Spleen (tissue), 7 donors: ENCODE measurements at regions not wholly inside any gene's neighbourhood (a gene's known extent, or its start where the extent isn't known, plus 50 kb on each side); places are given as distances from the start of the nearest gene placed in this dataset.

Experiments
- POLR2A ChIP-seq, 3 donors: fragments of 450-650 bp; IDR thresholded peaks; one replicate each; pipeline ENCODE4 v1.5.1; 2017; ENCODE audit warnings: antibody characterized with exemption in 3 of 3, mild to moderate bottlenecking in 1 of 3
- POLR2AphosphoS5 ChIP-seq, 3 donors: sonication (generic); formaldehyde crosslinking; IDR thresholded peaks; one replicate each; pipeline ENCODE4 v1.5.1; 2017; ENCODE audit warnings: antibody characterized with exemption in 3 of 3
- TF ChIP-seq, protein P1 (sequence below), 11 experiments: fragments of 200-600 bp in 7 of 11; fragments of 450-650 bp in 4 of 11; sonication (generic) in 4 of 11; IDR thresholded peaks in 8 of 11; conservative IDR thresholded peaks in 3 of 11; 1 replicate in 7 of 11; 2 replicates in 4 of 11; pipeline versions ENCODE4 v1.4.0 to v1.8.0; 2016 to 2021; ENCODE audit warnings: antibody characterized with exemption in 11 of 11, inconsistent platforms in 4 of 11, mild to moderate bottlenecking in 1 of 11
- donor health status: DM: no; HTN: no; CAD: no; lungs with moderate emphysema.
- donor health status: DM: no; HTN: no; CAD: no.
- donor health status: DM: no; HTN: no; CAD: no.

DNA sequence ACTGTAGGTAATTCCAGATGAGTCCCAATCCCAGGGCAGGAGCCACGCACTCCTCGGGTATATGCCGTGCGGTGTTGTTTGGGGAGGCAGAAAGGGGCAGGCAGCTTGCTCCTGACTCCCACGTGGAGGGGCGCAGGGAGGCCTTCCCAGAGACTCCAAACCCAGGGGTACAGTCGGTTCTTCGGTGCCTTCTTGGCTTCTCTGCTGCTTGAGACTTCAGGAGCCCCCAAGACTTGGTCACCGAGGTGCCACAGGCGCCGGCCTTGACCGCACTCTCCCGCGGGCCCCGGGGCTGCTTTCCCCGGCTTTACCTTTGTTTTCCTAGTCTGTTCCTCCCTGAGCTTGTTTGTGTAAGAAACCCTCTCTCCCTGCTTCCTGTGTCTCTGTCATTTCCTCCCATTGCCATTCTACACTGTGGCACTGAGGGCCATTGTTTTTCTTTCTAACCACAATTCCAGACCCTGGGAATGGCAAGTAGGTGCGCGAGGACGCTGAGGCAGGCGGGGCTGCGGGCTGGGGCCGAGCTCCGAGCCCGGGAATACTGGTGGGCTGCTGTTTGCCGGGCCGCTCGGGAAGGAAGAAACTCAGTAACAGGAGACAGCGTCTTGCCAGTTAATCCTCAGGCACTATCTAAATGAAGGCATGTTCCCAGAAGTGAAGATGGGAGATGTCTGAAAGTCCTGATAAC lies 215.6 kb upstream of the HEY2 start:
- TF ChIP-seq POLR2A (IDR thresholded peaks at IDR 0.05) (no peak), POLR2AphosphoS5 (IDR thresholded peaks at IDR 0.05) (no peak)
- TF ChIP-seq, protein P1, sequence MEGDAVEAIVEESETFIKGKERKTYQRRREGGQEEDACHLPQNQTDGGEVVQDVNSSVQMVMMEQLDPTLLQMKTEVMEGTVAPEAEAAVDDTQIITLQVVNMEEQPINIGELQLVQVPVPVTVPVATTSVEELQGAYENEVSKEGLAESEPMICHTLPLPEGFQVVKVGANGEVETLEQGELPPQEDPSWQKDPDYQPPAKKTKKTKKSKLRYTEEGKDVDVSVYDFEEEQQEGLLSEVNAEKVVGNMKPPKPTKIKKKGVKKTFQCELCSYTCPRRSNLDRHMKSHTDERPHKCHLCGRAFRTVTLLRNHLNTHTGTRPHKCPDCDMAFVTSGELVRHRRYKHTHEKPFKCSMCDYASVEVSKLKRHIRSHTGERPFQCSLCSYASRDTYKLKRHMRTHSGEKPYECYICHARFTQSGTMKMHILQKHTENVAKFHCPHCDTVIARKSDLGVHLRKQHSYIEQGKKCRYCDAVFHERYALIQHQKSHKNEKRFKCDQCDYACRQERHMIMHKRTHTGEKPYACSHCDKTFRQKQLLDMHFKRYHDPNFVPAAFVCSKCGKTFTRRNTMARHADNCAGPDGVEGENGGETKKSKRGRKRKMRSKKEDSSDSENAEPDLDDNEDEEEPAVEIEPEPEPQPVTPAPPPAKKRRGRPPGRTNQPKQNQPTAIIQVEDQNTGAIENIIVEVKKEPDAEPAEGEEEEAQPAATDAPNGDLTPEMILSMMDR (IDR thresholded peaks at IDR 0.05 in 8 of 11, conservative IDR thresholded peaks at IDR 0.05 in 3 of 11): no peak
